Liver (tissue), 8 donors: ENCODE measurements at regions not wholly inside any gene's neighbourhood (a gene's known extent, or its start where the extent isn't known, plus 50 kb on each side); places are given as distances from the start of the nearest gene placed in this dataset.

ENCODE experiments used
- DNase-seq: peaks from one replicate; pipeline ENCODE4 v3.0.0-alpha.2; 2017; ENCODE audit warnings: low spot score
- H3K27ac ChIP-seq, 2 donors: one replicate each; pipeline ENCODE4 v1.7.0; 2013; ENCODE audit warnings: inconsistent platforms in 2 of 2, low read length in 2 of 2, control low read depth in 1 of 2, low read depth in 1 of 2, mild to moderate bottlenecking in 1 of 2
- H3K27me3 ChIP-seq, 4 donors: one replicate each; pipeline versions ENCODE4 v1.6.1 to v1.7.0; 2013; ENCODE audit warnings: low read length in 3 of 4, inconsistent platforms in 1 of 4, mild to moderate bottlenecking in 1 of 4, moderate library complexity in 1 of 4; ENCODE audit not compliant: control insufficient read depth in 4 of 4, insufficient read depth in 4 of 4
- H3K36me3 ChIP-seq, 4 donors: one replicate each; pipeline versions ENCODE4 v1.6.1 to v1.7.0; 2013; ENCODE audit warnings: low read length in 3 of 4, mild to moderate bottlenecking in 3 of 4, low read depth in 1 of 4, moderate library complexity in 1 of 4; ENCODE audit not compliant: control insufficient read depth in 4 of 4, insufficient read depth in 3 of 4
- H3K4me1 ChIP-seq, 4 donors: one replicate each; pipeline versions ENCODE4 v1.6.1 to v1.7.0; 2013; ENCODE audit warnings: low read length in 3 of 4, mild to moderate bottlenecking in 3 of 4, moderate library complexity in 1 of 4; ENCODE audit not compliant: control insufficient read depth in 4 of 4, insufficient read depth in 4 of 4
- H3K4me3 ChIP-seq, 3 donors: one replicate each; pipeline versions ENCODE4 v1.6.1 to v1.7.0; 2013; ENCODE audit warnings: low read length in 3 of 3, control low read depth in 1 of 3, low read depth in 1 of 3, mild to moderate bottlenecking in 1 of 3
- H3K9ac ChIP-seq, 2 donors: one replicate each; pipeline ENCODE4 v1.7.0; 2013; ENCODE audit warnings: low read length in 2 of 2, mild to moderate bottlenecking in 2 of 2, moderate library complexity in 2 of 2, control low read depth in 1 of 2, low read depth in 1 of 2
- H3K9me3 ChIP-seq, 4 donors: one replicate each; pipeline versions ENCODE4 v1.6.1 to v1.7.0; 2013; ENCODE audit warnings: low read length in 3 of 4; ENCODE audit not compliant: control insufficient read depth in 4 of 4
- EGR1 ChIP-seq, 2 donors: IDR thresholded peaks; 2 replicates each; pipeline ENCODE4 v1.6.1; 2016 to 2018; ENCODE audit warnings: antibody characterized with exemption in 2 of 2, low read depth in 2 of 2
- FOXA1 ChIP-seq: IDR thresholded peaks from 2 replicates; pipeline ENCODE4 v1.6.1; 2016; ENCODE audit warnings: antibody characterized with exemption
- FOXA2 ChIP-seq: IDR thresholded peaks from 2 replicates; pipeline ENCODE4 v1.6.1; 2016; ENCODE audit warnings: antibody characterized with exemption
- GABPA ChIP-seq, 2 donors: IDR thresholded peaks in 1 of 2; conservative IDR thresholded peaks in 1 of 2; 2 replicates each; pipeline ENCODE4 v1.6.1; 2016; ENCODE audit warnings: antibody characterized with exemption in 2 of 2, mild to moderate bottlenecking in 1 of 2, moderate library complexity in 1 of 2
- HNF4A ChIP-seq, 2 donors: conservative IDR thresholded peaks; 2 replicates each; pipeline ENCODE4 v1.6.1; 2016; ENCODE audit warnings: antibody characterized with exemption in 2 of 2, mild to moderate bottlenecking in 2 of 2
- HNF4G ChIP-seq: IDR thresholded peaks from 2 replicates; pipeline ENCODE4 v1.6.1; 2016; ENCODE audit warnings: antibody characterized with exemption
- JUND ChIP-seq, 2 donors: IDR thresholded peaks; 2 replicates each; pipeline ENCODE4 v1.6.1; 2016; ENCODE audit warnings: antibody characterized with exemption in 2 of 2
- NR2F2 ChIP-seq: IDR thresholded peaks from 2 replicates; pipeline ENCODE4 v1.6.1; 2016; ENCODE audit warnings: antibody characterized with exemption
- RXRA ChIP-seq, 2 donors: IDR thresholded peaks; 2 replicates each; pipeline ENCODE4 v1.6.1; 2017 to 2018; ENCODE audit warnings: antibody characterized with exemption in 2 of 2, mild to moderate bottlenecking in 1 of 2
- SP1 ChIP-seq: IDR thresholded peaks from 2 replicates; pipeline ENCODE4 v1.6.1; 2018; ENCODE audit warnings: antibody characterized with exemption, mild to moderate bottlenecking
- TAF1 ChIP-seq: conservative IDR thresholded peaks from 2 replicates; pipeline ENCODE4 v1.6.1; 2016; ENCODE audit warnings: antibody characterized with exemption, mild to moderate bottlenecking
- YY1 ChIP-seq: IDR thresholded peaks from 2 replicates; pipeline ENCODE4 v1.6.1; 2016; ENCODE audit warnings: antibody characterized with exemption, mild to moderate bottlenecking
- WGBS: extraction: QIAGEN DNeasy Blood & Tissue Kit; methylation state at CpG from one replicate; pipeline ENCODE4 v1.1.7; 2013; 5-methylcytosine and 5-hydroxymethylcytosine counted together
- TF ChIP-seq, protein P1 (sequence below): fragments of 150-350 bp; IDR thresholded peaks from 2 replicates; pipeline ENCODE4 v1.5.1; 2017; ENCODE audit warnings: improper control_type of control experiment, low read depth, low read length; ENCODE audit not compliant: missing input control
- TF ChIP-seq, protein P2 (sequence below): IDR thresholded peaks from 2 replicates; pipeline ENCODE4 v1.6.1; 2016; ENCODE audit warnings: antibody characterized with exemption
- TF ChIP-seq, protein P3 (sequence below): IDR thresholded peaks from 2 replicates; pipeline ENCODE4 v1.6.1; 2016; ENCODE audit warnings: antibody characterized with exemption, mild to moderate bottlenecking
- TF ChIP-seq, protein P4 (sequence below): IDR thresholded peaks from 2 replicates; pipeline ENCODE4 v1.6.1; 2016; ENCODE audit warnings: antibody characterized with exemption
- donor health status: healthy.
- donor health status: healthy.
- donor health status: healthy.
- donor health status: healthy.
- donor health status: healthy.

DNA sequence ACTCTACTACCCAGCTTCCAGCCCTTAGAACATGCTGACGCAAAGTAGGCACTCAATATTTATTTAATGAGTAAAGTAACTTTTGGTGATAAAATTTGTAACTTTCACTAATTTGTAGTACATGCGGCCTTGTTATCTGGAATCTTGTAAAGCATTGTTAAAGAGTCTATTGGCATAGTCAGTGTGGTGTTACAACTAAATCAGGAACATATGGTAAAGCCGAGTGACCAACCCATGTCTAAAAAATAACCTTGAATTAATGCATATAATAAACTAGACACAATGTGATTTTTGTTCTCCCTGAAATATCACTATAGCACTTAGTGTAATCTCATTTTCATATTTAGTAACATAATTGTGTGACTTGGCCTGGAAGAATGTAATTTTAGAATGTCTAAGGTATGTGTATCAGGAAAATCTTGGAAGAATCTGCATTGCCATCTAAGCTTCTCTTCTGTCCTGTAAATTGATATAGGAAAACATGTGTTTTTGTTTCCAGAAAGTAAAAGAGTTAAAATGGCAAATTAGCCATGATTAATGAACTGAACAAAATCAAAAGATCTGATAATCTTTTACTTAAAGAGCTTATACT is 256.7 kb upstream of the GNAI1 start:
- H3K27me3 ChIP-seq, result no peaks in the 10 kb centered on the region
- no peak overlapping the region for H3K4me3 ChIP-seq
- no peak for DNase-seq
- H3K27ac ChIP-seq, result no peak overlapping the region
- no peak overlapping the region for H3K9ac ChIP-seq
- H3K4me1 ChIP-seq, result no peaks in the 10 kb centered on the region
- 78% methylated on average over 3 of the region's 3 CpGs for WGBS
- H3K36me3 ChIP-seq, result no peaks in the 10 kb centered on the region
- H3K9me3 ChIP-seq, result no peaks in the 10 kb centered on the region
- TF ChIP-seq, protein P1, sequence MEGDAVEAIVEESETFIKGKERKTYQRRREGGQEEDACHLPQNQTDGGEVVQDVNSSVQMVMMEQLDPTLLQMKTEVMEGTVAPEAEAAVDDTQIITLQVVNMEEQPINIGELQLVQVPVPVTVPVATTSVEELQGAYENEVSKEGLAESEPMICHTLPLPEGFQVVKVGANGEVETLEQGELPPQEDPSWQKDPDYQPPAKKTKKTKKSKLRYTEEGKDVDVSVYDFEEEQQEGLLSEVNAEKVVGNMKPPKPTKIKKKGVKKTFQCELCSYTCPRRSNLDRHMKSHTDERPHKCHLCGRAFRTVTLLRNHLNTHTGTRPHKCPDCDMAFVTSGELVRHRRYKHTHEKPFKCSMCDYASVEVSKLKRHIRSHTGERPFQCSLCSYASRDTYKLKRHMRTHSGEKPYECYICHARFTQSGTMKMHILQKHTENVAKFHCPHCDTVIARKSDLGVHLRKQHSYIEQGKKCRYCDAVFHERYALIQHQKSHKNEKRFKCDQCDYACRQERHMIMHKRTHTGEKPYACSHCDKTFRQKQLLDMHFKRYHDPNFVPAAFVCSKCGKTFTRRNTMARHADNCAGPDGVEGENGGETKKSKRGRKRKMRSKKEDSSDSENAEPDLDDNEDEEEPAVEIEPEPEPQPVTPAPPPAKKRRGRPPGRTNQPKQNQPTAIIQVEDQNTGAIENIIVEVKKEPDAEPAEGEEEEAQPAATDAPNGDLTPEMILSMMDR, result no peak
- no peak for TF ChIP-seq NR2F2
- TF ChIP-seq JUND (IDR thresholded peaks at IDR 0.05), result no peak
- no peak for TF ChIP-seq HNF4A (conservative IDR thresholded peaks at IDR 0.05)
- TF ChIP-seq FOXA2, result no peak
- TF ChIP-seq, protein P2, sequence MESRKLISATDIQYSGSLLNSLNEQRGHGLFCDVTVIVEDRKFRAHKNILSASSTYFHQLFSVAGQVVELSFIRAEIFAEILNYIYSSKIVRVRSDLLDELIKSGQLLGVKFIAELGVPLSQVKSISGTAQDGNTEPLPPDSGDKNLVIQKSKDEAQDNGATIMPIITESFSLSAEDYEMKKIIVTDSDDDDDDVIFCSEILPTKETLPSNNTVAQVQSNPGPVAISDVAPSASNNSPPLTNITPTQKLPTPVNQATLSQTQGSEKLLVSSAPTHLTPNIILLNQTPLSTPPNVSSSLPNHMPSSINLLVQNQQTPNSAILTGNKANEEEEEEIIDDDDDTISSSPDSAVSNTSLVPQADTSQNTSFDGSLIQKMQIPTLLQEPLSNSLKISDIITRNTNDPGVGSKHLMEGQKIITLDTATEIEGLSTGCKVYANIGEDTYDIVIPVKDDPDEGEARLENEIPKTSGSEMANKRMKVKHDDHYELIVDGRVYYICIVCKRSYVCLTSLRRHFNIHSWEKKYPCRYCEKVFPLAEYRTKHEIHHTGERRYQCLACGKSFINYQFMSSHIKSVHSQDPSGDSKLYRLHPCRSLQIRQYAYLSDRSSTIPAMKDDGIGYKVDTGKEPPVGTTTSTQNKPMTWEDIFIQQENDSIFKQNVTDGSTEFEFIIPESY, result no peak
- TF ChIP-seq RXRA (IDR thresholded peaks at IDR 0.05), result no peak
- TF ChIP-seq HNF4G, result no peak
- TF ChIP-seq SP1, result no peak
- no peak for TF ChIP-seq FOXA1
- TF ChIP-seq, protein P3, sequence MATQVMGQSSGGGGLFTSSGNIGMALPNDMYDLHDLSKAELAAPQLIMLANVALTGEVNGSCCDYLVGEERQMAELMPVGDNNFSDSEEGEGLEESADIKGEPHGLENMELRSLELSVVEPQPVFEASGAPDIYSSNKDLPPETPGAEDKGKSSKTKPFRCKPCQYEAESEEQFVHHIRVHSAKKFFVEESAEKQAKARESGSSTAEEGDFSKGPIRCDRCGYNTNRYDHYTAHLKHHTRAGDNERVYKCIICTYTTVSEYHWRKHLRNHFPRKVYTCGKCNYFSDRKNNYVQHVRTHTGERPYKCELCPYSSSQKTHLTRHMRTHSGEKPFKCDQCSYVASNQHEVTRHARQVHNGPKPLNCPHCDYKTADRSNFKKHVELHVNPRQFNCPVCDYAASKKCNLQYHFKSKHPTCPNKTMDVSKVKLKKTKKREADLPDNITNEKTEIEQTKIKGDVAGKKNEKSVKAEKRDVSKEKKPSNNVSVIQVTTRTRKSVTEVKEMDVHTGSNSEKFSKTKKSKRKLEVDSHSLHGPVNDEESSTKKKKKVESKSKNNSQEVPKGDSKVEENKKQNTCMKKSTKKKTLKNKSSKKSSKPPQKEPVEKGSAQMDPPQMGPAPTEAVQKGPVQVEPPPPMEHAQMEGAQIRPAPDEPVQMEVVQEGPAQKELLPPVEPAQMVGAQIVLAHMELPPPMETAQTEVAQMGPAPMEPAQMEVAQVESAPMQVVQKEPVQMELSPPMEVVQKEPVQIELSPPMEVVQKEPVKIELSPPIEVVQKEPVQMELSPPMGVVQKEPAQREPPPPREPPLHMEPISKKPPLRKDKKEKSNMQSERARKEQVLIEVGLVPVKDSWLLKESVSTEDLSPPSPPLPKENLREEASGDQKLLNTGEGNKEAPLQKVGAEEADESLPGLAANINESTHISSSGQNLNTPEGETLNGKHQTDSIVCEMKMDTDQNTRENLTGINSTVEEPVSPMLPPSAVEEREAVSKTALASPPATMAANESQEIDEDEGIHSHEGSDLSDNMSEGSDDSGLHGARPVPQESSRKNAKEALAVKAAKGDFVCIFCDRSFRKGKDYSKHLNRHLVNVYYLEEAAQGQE, result no peak
- TF ChIP-seq TAF1, result no peak
- TF ChIP-seq YY1, result no peak
- TF ChIP-seq EGR1 (IDR thresholded peaks at IDR 0.05; ENCODE audit: low read depth in 2 of 2), result no peak
- TF ChIP-seq GABPA (IDR thresholded peaks at IDR 0.05 in 1 of 2, conservative IDR thresholded peaks at IDR 0.05 in 1 of 2), result no peak

DNA sequence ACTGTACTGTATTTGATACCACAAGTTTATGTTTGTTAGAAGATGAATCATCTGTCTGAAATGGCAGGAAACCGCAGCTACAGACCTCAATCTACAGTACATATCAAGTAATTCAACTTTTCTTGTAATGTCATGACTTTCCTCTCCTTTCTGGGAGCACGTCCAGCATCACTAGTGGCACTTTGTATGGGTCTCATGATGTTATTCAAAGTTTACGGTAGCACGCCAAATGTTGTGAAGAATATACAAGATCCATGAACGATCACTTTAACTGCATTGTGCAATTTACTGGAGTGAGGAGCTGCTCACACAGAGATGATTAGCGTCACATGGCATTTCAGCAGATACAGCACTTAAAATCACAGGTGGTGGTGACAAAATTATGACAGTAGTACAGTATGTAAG is 257.8 kb upstream of the GNAI1 start:
- Histone ChIP-seq H3K36me3 (no peaks in the 10 kb centered on the region), H3K4me1 (no peaks in the 10 kb centered on the region), H3K9ac (no peak overlapping the region), H3K27ac (no peak overlapping the region), H3K4me3 (no peak overlapping the region), H3K27me3 (no peaks in the 10 kb centered on the region), H3K9me3 (no peaks in the 10 kb centered on the region)
- TF ChIP-seq RXRA (IDR thresholded peaks at IDR 0.05) (no peak), YY1 (no peak), EGR1 (IDR thresholded peaks at IDR 0.05; ENCODE audit: low read depth in 2 of 2) (no peak), GABPA (IDR thresholded peaks at IDR 0.05 in 1 of 2, conservative IDR thresholded peaks at IDR 0.05 in 1 of 2) (no peak)
- TF ChIP-seq, protein P4, sequence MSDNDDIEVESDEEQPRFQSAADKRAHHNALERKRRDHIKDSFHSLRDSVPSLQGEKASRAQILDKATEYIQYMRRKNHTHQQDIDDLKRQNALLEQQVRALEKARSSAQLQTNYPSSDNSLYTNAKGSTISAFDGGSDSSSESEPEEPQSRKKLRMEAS, result no peak
- no peak for DNase-seq
- WGBS, result 85% methylated on average over 6 of the region's 6 CpGs
